ENCODE measurements at regions not wholly inside any gene's neighbourhood (a gene's known extent, or its start where the extent isn't known, plus 50 kb on each side); places are given as distances from the start of the nearest gene placed in this dataset.

DNA sequence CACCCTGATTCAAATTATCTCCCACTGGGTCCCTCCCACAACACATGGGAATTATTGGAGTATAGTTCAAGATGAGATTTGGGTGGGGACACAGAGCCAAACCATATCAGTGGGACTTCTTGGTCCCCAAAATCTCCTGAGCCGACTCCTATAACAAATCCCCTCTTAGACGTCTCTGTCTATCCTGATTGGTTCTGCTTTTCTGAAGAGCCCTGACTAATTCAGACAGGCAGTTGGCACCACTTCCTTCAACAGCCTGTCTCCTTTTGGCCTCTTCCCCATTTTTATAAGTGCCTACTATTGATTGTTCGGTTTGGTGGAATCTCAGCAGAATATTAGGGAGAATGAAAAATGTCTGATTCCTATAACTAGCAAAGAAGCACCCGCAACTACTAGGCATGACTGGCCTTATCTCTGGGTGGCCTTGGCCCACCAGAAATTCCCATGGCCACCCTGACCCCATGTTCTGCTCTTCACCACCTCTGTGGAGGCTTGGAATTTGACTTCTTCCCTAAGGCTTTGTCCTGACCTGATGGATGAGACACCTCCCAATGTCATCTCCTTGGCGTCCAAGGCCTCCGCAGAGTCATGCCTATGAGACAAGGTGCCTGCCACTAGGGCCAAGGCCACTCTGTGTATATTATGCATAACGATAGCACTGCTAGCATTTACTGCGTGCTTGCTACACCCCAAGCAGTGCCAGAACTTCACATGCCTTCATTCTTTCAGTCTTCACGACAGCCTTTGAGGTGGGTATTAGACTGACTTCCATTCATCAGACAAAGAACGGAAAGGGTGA, 218.9 kb upstream of the COPS8 start:
- TF ChIP-seq, protein P1, sequence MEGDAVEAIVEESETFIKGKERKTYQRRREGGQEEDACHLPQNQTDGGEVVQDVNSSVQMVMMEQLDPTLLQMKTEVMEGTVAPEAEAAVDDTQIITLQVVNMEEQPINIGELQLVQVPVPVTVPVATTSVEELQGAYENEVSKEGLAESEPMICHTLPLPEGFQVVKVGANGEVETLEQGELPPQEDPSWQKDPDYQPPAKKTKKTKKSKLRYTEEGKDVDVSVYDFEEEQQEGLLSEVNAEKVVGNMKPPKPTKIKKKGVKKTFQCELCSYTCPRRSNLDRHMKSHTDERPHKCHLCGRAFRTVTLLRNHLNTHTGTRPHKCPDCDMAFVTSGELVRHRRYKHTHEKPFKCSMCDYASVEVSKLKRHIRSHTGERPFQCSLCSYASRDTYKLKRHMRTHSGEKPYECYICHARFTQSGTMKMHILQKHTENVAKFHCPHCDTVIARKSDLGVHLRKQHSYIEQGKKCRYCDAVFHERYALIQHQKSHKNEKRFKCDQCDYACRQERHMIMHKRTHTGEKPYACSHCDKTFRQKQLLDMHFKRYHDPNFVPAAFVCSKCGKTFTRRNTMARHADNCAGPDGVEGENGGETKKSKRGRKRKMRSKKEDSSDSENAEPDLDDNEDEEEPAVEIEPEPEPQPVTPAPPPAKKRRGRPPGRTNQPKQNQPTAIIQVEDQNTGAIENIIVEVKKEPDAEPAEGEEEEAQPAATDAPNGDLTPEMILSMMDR (IDR thresholded peaks at IDR 0.05), result no peak
- TF ChIP-seq POLR2A (IDR thresholded peaks at IDR 0.05) (no peak), POLR2AphosphoS5 (IDR thresholded peaks at IDR 0.05) (no peak)
